ENCODE measurements at regions not wholly inside any gene's neighbourhood (a gene's known extent, or its start where the extent isn't known, plus 50 kb on each side); places are given as distances from the start of the nearest gene placed in this dataset.

DNA sequence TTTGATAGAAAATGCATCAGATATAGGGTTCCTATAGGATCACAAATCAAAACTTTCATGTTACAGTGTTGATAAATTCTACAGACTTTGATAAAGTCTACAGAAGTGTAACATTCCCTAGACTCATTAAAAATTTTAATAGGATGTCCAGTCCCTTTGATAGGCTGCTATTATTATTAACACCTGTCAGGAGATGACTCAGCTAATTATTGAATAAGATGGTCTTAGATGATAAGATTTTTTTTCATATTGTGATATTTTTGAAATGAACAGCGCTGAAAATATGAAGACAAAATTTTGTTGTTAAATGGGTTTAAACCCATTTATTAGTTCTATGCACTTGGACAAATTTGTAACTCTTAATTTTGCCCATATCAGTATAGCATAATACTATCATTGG, 356.8 kb upstream of the SLITRK1 start:
- ChIA-PET POLR2A (no interaction called here), RAD21 (ENCODE audit: low non-redundant PET in 1 of 2, low total read pairs in 2 of 2, uncharacterized antibody in 2 of 2, unreplicated experiment in 2 of 2) (no interaction called here), CTCF (no interaction called here)
- no peaks in the 10 kb centered on the region for H3K79me2 ChIP-seq (ENCODE audit: insufficient read depth, low read length)
- no peaks in the 10 kb centered on the region for H3K9me2 ChIP-seq (ENCODE audit: insufficient read depth)
- no peak overlapping the region for H2AFZ ChIP-seq (ENCODE audit: low read depth, low read length, poor library complexity, severe bottlenecking)
- H3K4me2 ChIP-seq (ENCODE audit: low read length): no peak overlapping the region
- no peak overlapping the region for H3K4me3 ChIP-seq (replicated peaks in 1 of 2; ENCODE audit: low read depth in 1 of 2, low read length in 2 of 2)
- H3K27me3 ChIP-seq (ENCODE audit: insufficient read depth, low read length): no peaks in the 10 kb centered on the region
- H3K9ac ChIP-seq (ENCODE audit: low read length): no peak overlapping the region
- H3K36me3 ChIP-seq (ENCODE audit: control insufficient read depth in 1 of 2, insufficient read depth in 2 of 2, low read length in 2 of 2): no peaks in the 10 kb centered on the region
- intact Hi-C loops (cut with micrococcal nuclease): no loop called here
- H4K20me1 ChIP-seq (ENCODE audit: insufficient read depth): no peaks in the 10 kb centered on the region
- no peaks in the 10 kb centered on the region for H3K9me3 ChIP-seq (ENCODE audit: control insufficient read depth in 1 of 2, insufficient read depth in 1 of 2, low read depth in 1 of 2, low read length in 2 of 2)
- no TSS peak for BruUV-seq (replicated peaks)
- DNase-seq (ENCODE audit: low read depth, low spot score): no peak
- ATAC-seq: no peak
- no peak overlapping the region for H3K27ac ChIP-seq (ENCODE audit: low read depth, low read length)
- TF ChIP-seq, protein P1, sequence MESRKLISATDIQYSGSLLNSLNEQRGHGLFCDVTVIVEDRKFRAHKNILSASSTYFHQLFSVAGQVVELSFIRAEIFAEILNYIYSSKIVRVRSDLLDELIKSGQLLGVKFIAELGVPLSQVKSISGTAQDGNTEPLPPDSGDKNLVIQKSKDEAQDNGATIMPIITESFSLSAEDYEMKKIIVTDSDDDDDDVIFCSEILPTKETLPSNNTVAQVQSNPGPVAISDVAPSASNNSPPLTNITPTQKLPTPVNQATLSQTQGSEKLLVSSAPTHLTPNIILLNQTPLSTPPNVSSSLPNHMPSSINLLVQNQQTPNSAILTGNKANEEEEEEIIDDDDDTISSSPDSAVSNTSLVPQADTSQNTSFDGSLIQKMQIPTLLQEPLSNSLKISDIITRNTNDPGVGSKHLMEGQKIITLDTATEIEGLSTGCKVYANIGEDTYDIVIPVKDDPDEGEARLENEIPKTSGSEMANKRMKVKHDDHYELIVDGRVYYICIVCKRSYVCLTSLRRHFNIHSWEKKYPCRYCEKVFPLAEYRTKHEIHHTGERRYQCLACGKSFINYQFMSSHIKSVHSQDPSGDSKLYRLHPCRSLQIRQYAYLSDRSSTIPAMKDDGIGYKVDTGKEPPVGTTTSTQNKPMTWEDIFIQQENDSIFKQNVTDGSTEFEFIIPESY (IDR thresholded peaks at IDR 0.05; ENCODE audit: extremely low read depth, insufficient replicate concordance, low read length): no peak
- TF ChIP-seq POLR2AphosphoS5 (IDR thresholded peaks at IDR 0.05; ENCODE audit: low read depth, low read length) (no peak), ATF3 (IDR thresholded peaks at IDR 0.05) (no peak), SP1 (IDR thresholded peaks at IDR 0.05; ENCODE audit: low read depth) (no peak), SIN3A (IDR thresholded peaks at IDR 0.05; ENCODE audit: low read depth) (no peak), SRF (IDR thresholded peaks at IDR 0.05; ENCODE audit: low read depth) (no peak), POLR2A (IDR thresholded peaks at IDR 0.05; ENCODE audit: borderline replicate concordance, extremely low read depth, insufficient read depth, insufficient read length) (no peak), EGR1 (IDR thresholded peaks at IDR 0.05; ENCODE audit: low read depth) (no peak), EZH2 (IDR thresholded peaks at IDR 0.05) (no peak), YY1 (IDR thresholded peaks at IDR 0.05; ENCODE audit: extremely low read depth, insufficient replicate concordance, low read depth, low read length) (no peak), CBX3 (IDR thresholded peaks at IDR 0.05; ENCODE audit: low read depth) (no peak), EZH2phosphoT487 (IDR thresholded peaks at IDR 0.05; ENCODE audit: borderline replicate concordance) (no peak), ZNF274 (IDR thresholded peaks at IDR 0.05; ENCODE audit: low read depth, low read length) (no peak), CEBPB (IDR thresholded peaks at IDR 0.05; ENCODE audit: low read depth) (no peak)
- TF ChIP-seq, protein P2, sequence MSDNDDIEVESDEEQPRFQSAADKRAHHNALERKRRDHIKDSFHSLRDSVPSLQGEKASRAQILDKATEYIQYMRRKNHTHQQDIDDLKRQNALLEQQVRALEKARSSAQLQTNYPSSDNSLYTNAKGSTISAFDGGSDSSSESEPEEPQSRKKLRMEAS (IDR thresholded peaks at IDR 0.05): no peak
- TF ChIP-seq, protein P3, sequence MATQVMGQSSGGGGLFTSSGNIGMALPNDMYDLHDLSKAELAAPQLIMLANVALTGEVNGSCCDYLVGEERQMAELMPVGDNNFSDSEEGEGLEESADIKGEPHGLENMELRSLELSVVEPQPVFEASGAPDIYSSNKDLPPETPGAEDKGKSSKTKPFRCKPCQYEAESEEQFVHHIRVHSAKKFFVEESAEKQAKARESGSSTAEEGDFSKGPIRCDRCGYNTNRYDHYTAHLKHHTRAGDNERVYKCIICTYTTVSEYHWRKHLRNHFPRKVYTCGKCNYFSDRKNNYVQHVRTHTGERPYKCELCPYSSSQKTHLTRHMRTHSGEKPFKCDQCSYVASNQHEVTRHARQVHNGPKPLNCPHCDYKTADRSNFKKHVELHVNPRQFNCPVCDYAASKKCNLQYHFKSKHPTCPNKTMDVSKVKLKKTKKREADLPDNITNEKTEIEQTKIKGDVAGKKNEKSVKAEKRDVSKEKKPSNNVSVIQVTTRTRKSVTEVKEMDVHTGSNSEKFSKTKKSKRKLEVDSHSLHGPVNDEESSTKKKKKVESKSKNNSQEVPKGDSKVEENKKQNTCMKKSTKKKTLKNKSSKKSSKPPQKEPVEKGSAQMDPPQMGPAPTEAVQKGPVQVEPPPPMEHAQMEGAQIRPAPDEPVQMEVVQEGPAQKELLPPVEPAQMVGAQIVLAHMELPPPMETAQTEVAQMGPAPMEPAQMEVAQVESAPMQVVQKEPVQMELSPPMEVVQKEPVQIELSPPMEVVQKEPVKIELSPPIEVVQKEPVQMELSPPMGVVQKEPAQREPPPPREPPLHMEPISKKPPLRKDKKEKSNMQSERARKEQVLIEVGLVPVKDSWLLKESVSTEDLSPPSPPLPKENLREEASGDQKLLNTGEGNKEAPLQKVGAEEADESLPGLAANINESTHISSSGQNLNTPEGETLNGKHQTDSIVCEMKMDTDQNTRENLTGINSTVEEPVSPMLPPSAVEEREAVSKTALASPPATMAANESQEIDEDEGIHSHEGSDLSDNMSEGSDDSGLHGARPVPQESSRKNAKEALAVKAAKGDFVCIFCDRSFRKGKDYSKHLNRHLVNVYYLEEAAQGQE (IDR thresholded peaks at IDR 0.05; ENCODE audit: low read depth): no peak
- TF ChIP-seq, protein P4, sequence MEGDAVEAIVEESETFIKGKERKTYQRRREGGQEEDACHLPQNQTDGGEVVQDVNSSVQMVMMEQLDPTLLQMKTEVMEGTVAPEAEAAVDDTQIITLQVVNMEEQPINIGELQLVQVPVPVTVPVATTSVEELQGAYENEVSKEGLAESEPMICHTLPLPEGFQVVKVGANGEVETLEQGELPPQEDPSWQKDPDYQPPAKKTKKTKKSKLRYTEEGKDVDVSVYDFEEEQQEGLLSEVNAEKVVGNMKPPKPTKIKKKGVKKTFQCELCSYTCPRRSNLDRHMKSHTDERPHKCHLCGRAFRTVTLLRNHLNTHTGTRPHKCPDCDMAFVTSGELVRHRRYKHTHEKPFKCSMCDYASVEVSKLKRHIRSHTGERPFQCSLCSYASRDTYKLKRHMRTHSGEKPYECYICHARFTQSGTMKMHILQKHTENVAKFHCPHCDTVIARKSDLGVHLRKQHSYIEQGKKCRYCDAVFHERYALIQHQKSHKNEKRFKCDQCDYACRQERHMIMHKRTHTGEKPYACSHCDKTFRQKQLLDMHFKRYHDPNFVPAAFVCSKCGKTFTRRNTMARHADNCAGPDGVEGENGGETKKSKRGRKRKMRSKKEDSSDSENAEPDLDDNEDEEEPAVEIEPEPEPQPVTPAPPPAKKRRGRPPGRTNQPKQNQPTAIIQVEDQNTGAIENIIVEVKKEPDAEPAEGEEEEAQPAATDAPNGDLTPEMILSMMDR (IDR thresholded peaks at IDR 0.05 in 2 of 3, conservative IDR thresholded peaks at IDR 0.05 in 1 of 3; ENCODE audit: borderline replicate concordance in 1 of 3, insufficient read depth in 1 of 3, low read depth in 2 of 3, low read length in 2 of 3): no peak
- H3K4me1 ChIP-seq (ENCODE audit: control insufficient read depth in 1 of 2, insufficient read depth in 2 of 2, low read length in 2 of 2): no peaks in the 10 kb centered on the region

Measured in HCT116 (cell line).